ENCODE measurements at regions not wholly inside any gene's neighbourhood (a gene's known extent, or its start where the extent isn't known, plus 50 kb on each side); places are given as distances from the start of the nearest gene placed in this dataset.

GRCh38 chr12:128040971-128041370 is 226.0 kb upstream of the TMEM132C start:
- no peak for TF ChIP-seq FOXM1 (IDR thresholded peaks at IDR 0.05; ENCODE audit: borderline replicate concordance, low read depth)
- no peak for TF ChIP-seq CREB1 (IDR thresholded peaks at IDR 0.05; ENCODE audit: low read depth)
- TF ChIP-seq EP300 (IDR thresholded peaks at IDR 0.05; ENCODE audit: borderline replicate concordance), result no peak
- TF ChIP-seq TAF1 (IDR thresholded peaks at IDR 0.05; ENCODE audit: low read depth), result no peak
- TF ChIP-seq EGR1 (IDR thresholded peaks at IDR 0.05), result no peak
- TF ChIP-seq TCF12 (IDR thresholded peaks at IDR 0.05; ENCODE audit: low read depth), result no peak
- no peak for TF ChIP-seq CEBPB (IDR thresholded peaks at IDR 0.05)

GRCh38 chr12:128042283-128042682 is 224.7 kb upstream of the TMEM132C start:
- TF ChIP-seq, protein P1, sequence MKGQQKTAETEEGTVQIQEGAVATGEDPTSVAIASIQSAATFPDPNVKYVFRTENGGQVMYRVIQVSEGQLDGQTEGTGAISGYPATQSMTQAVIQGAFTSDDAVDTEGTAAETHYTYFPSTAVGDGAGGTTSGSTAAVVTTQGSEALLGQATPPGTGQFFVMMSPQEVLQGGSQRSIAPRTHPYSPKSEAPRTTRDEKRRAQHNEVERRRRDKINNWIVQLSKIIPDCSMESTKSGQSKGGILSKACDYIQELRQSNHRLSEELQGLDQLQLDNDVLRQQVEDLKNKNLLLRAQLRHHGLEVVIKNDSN (IDR thresholded peaks at IDR 0.05), result peak; percentile 75

- TF ChIP-seq CEBPB (IDR thresholded peaks at IDR 0.05) (no peak), NFIC (IDR thresholded peaks at IDR 0.05) (no peak), RAD21 (IDR thresholded peaks at IDR 0.05; ENCODE audit: low read depth) (no peak)
- TF ChIP-seq, protein P1 (IDR thresholded peaks at IDR 0.05), result no peak
Observed at GRCh38 chr12:128042825-128043224, 224.1 kb upstream of the TMEM132C start.

DNA sequence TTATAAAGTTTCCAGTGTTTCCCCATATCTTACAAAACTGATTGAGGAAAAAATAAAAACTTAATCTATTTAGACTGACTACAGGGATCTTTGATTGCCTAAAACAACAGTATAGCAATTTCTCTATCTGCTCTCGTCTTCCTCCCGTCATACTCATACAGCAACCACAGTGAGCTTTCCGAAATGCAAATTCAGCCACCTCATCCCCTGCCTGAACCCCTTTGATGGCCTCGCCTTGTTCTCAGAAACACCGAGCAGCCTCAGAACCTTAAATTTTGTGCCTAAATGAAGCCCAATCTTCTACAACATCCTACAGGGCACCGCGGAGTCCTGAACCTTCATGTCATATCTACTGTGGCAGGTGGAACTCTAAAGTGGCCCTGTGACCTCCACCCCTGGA is 223.7 kb upstream of the TMEM132C start:
- no peak for TF ChIP-seq EGR1 (IDR thresholded peaks at IDR 0.05)
- no peak for TF ChIP-seq FOXM1 (IDR thresholded peaks at IDR 0.05; ENCODE audit: borderline replicate concordance, low read depth)
- no peak for TF ChIP-seq CEBPB (IDR thresholded peaks at IDR 0.05)
- no peak for TF ChIP-seq MAX (IDR thresholded peaks at IDR 0.05)
- no peak for TF ChIP-seq NFIC (IDR thresholded peaks at IDR 0.05)
- no peak for TF ChIP-seq YY1 (IDR thresholded peaks at IDR 0.05; ENCODE audit: low read depth)
- no peak for TF ChIP-seq EP300 (IDR thresholded peaks at IDR 0.05; ENCODE audit: borderline replicate concordance)
- TF ChIP-seq TCF12 (IDR thresholded peaks at IDR 0.05; ENCODE audit: low read depth), result no peak
- TF ChIP-seq ZBTB7A (IDR thresholded peaks at IDR 0.05; ENCODE audit: low read depth), result no peak
- TF ChIP-seq RAD21 (IDR thresholded peaks at IDR 0.05; ENCODE audit: low read depth), result no peak
- TF ChIP-seq TEAD4 (IDR thresholded peaks at IDR 0.05), result no peak
- TF ChIP-seq REST (IDR thresholded peaks at IDR 0.05; ENCODE audit: low read depth), result no peak
- TF ChIP-seq, protein P1 (IDR thresholded peaks at IDR 0.05), result no peak
- TF ChIP-seq TAF1 (IDR thresholded peaks at IDR 0.05; ENCODE audit: low read depth), result no peak

DNA sequence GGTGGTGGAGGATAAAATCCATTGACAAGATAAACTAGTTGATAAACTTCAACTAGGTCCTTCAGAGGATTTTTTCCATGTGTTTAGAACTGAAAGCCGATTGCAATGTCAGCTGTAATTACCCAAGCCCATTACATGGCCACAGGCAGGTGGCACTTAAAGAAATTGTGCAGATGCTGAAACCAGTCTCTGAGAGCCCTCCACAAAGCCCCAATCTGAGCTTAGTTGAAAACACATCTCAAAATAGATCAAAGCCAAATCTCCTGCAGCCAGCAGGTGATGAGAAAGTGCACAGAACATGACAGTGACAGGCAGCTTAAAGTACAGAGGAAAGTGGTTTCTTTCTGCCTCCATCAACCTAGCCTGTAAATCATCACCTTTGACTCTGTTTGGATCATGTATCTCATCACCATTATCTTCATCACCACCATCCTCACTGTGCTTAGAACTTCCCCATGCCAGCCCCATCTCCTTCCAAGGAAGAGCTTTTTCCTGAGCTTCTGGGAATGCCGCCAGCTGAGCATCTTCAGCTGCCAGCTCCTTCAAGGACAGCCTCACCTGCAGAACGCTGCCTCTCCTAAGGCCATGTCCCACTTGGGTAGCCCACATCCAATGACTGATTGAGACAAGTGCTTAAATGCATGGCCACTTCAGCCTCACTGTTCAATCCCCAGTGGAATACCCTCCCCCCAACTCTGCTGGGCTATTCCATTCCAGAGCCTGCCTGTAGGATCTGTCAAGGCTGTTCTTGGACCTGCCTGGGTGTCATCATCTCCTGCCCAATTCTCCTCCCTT is 219.5 kb upstream of the TMEM132C start:
- no peak for TF ChIP-seq REST (IDR thresholded peaks at IDR 0.05; ENCODE audit: low read depth)
- TF ChIP-seq EP300 (IDR thresholded peaks at IDR 0.05; ENCODE audit: borderline replicate concordance), result no peak
- no peak for TF ChIP-seq TAF1 (IDR thresholded peaks at IDR 0.05; ENCODE audit: low read depth)
- TF ChIP-seq CREB1 (IDR thresholded peaks at IDR 0.05; ENCODE audit: low read depth), result no peak
- TF ChIP-seq FOXM1 (IDR thresholded peaks at IDR 0.05; ENCODE audit: borderline replicate concordance, low read depth), result no peak
- no peak for TF ChIP-seq TEAD4 (IDR thresholded peaks at IDR 0.05)
- TF ChIP-seq TCF12 (IDR thresholded peaks at IDR 0.05; ENCODE audit: low read depth), result no peak
- no peak for TF ChIP-seq EGR1 (IDR thresholded peaks at IDR 0.05)

DNA sequence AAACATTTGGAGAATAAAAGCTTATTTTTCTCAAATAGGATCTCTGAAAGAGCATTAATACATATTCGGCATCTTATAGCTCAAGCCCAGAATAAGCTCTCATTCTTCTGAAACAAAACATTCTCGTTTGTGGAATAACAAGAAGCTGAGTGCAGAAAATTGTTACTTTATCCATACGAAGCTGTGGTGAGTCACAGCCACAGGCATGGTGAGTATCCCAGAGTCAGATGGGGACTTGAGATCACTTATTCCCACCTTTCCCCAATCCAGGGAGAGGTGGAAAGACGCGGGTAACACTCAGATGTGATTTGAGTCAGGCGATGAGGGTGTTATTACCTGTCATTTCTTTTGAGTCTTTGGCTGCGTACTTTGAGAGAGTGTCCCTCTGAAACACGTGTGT is 214.6 kb upstream of the TMEM132C start:
- TF ChIP-seq EP300 (IDR thresholded peaks at IDR 0.05; ENCODE audit: borderline replicate concordance), result no peak

DNA sequence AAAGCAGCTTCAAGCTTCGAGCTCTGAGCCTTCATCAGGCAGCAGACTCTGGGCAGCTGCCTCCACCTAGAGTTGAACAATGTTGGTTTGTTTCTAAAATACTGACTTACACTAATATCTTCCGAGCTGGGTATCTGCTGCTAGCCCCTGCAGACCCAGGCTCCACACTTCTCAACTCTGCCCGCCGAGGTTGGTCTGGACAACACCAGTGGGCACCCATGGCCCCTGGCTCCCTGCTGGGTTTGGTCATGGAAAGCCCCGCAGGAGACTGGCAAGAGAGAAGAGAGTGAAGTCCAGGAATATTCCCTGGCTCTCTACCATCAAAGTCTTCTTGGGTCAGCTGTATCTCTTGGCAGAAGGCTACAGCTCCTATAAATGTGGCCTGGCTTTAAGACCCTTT is 214.2 kb upstream of the TMEM132C start:
- TF ChIP-seq, protein P1 (IDR thresholded peaks at IDR 0.05), result no peak
- no peak for TF ChIP-seq NFIC (IDR thresholded peaks at IDR 0.05)
- no peak for TF ChIP-seq CREB1 (IDR thresholded peaks at IDR 0.05; ENCODE audit: low read depth)
- TF ChIP-seq EP300 (IDR thresholded peaks at IDR 0.05; ENCODE audit: borderline replicate concordance), result no peak
- no peak for TF ChIP-seq TCF12 (IDR thresholded peaks at IDR 0.05; ENCODE audit: low read depth)
- no peak for TF ChIP-seq YY1 (IDR thresholded peaks at IDR 0.05; ENCODE audit: low read depth)
- TF ChIP-seq CEBPB (IDR thresholded peaks at IDR 0.05), result no peak
- no peak for TF ChIP-seq TAF1 (IDR thresholded peaks at IDR 0.05; ENCODE audit: low read depth)
- TF ChIP-seq ZBTB7A (IDR thresholded peaks at IDR 0.05; ENCODE audit: low read depth), result no peak
- no peak for TF ChIP-seq RAD21 (IDR thresholded peaks at IDR 0.05; ENCODE audit: low read depth)
- no peak for TF ChIP-seq FOXM1 (IDR thresholded peaks at IDR 0.05; ENCODE audit: borderline replicate concordance, low read depth)
- TF ChIP-seq TEAD4 (IDR thresholded peaks at IDR 0.05), result no peak
- no peak for TF ChIP-seq REST (IDR thresholded peaks at IDR 0.05; ENCODE audit: low read depth)
- TF ChIP-seq EGR1 (IDR thresholded peaks at IDR 0.05), result no peak
- no peak for TF ChIP-seq MAX (IDR thresholded peaks at IDR 0.05)
